Endothelial cell of umbilical vein (primary cell): ENCODE measurements at regions not wholly inside any gene's neighbourhood (a gene's known extent, or its start where the extent isn't known, plus 50 kb on each side); places are given as distances from the start of the nearest gene placed in this dataset.
"Not testable (repeated sequence)": the region's sequence is repeated elsewhere in the genome, so short reads cannot be mapped to it uniquely, and the experiment has no call there.

ENCODE experiments used
- BruUV-seq: library from RNA; stranded (reverse); fragments of 400-500 nt; replicated peaks from 2 replicates; lab custom pipeline; 2021; lab: Mats Ljungman, UMichigan
- CTCF ChIA-PET: fragments of 300-600, 350-600 bp; sonication (Branson Sonifier 250); formaldehyde crosslinking; loops from one replicate; lab custom pipeline; 2021; ENCODE audit warnings: antibody characterized with exemption, inconsistent platforms; lab: Charles Lee
- POLR2A ChIA-PET: fragments of 300-600, 350-600 bp; sonication (Branson Sonifier 250); formaldehyde crosslinking; loops from one replicate; lab custom pipeline; 2021; ENCODE audit warnings: antibody characterized with exemption, inconsistent platforms; lab: Charles Lee
- DNase-seq: peaks from one replicate; pipeline ENCODE4 v3.0.0-alpha.2; 2011; ENCODE audit warnings: low read depth, low spot score
- FAIRE-seq: peaks from 2 replicates; lab custom pipeline; 2011; peaks lifted over from hg19 to GRCh38; lab: Jason Lieb, UNC
- H2AFZ ChIP-seq: 2 replicates; pipeline ENCODE4 v1.6.0; 2012; ENCODE audit warnings: low read depth, low read length, control low read depth, inconsistent platforms
- H3K27ac ChIP-seq: 2 replicates; pipeline ENCODE4 v1.5.1; 2011; ENCODE audit warnings: low read depth, mild to moderate bottlenecking, control low read depth, low read length, moderate library complexity; ENCODE audit not compliant: insufficient read depth
- H3K27me3 ChIP-seq, 2 experiments: 2 replicates each; pipeline versions ENCODE4 v1.6.0 to v1.6.1; 2011; ENCODE audit warnings: low read length in 2 of 2, mixed read lengths in 1 of 2; ENCODE audit not compliant: control insufficient read depth in 2 of 2, insufficient read depth in 2 of 2
- H3K36me3 ChIP-seq, 2 experiments: 2 replicates in 1 of 2; 3 replicates in 1 of 2; pipeline ENCODE4 v1.5.1; 2011; ENCODE audit warnings: low read length in 2 of 2, mild to moderate bottlenecking in 1 of 2, moderate library complexity in 1 of 2; ENCODE audit not compliant: control insufficient read depth in 2 of 2, insufficient read depth in 2 of 2; ENCODE audit errors: extremely low read depth in 1 of 2
- H3K4me1 ChIP-seq: 3 replicates; pipeline ENCODE4 v1.5.1; 2011; ENCODE audit warnings: mild to moderate bottlenecking, low read length; ENCODE audit not compliant: control insufficient read depth, insufficient read depth; ENCODE audit errors: extremely low read depth
- H3K4me2 ChIP-seq: 2 replicates; pipeline ENCODE4 v1.6.1; 2011; ENCODE audit warnings: low read length, control low read depth, mixed read lengths; ENCODE audit not compliant: insufficient read depth
- H3K4me3 ChIP-seq, 3 experiments: fragments of 200-600 bp in 1 of 3; sonication (generic), shearing (Covaris generic) in 1 of 3; replicated peaks in 1 of 3; 2 replicates each; pipeline ENCODE4 v1.5.1; 2011 to 2016; ENCODE audit warnings: control low read depth in 3 of 3, low read length in 3 of 3, mild to moderate bottlenecking in 2 of 3, inconsistent platforms in 1 of 3, low read depth in 1 of 3, moderate library complexity in 1 of 3; ENCODE audit not compliant: insufficient read depth in 1 of 3
- H3K79me2 ChIP-seq: 2 replicates; pipeline ENCODE4 v1.6.0; 2012; ENCODE audit warnings: low read length, inconsistent platforms; ENCODE audit not compliant: control insufficient read depth, insufficient read depth
- H3K9ac ChIP-seq: replicated peaks from 2 replicates; pipeline ENCODE3; 2011; ENCODE audit warnings: low read length, control low read depth; ENCODE audit not compliant: insufficient read depth; ENCODE audit errors: extremely low read depth
- H3K9me1 ChIP-seq: replicated peaks from 3 replicates; pipeline ENCODE4 v1.6.0; 2011; ENCODE audit warnings: mild to moderate bottlenecking, low read length; ENCODE audit not compliant: control insufficient read depth, insufficient read depth; ENCODE audit errors: extremely low read depth
- H3K9me3 ChIP-seq: replicated peaks from 2 replicates; pipeline ENCODE4 v1.5.1; 2012; ENCODE audit warnings: low read length, inconsistent platforms; ENCODE audit not compliant: control insufficient read depth, insufficient read depth
- H4K20me1 ChIP-seq: replicated peaks from 2 replicates; pipeline ENCODE3; 2011; ENCODE audit warnings: mild to moderate bottlenecking, low read length; ENCODE audit not compliant: control insufficient read depth, insufficient read depth; ENCODE audit errors: extremely low read depth
- CTCF ChIP-seq, 2 donors: IDR thresholded peaks; 1 replicate in 1 of 2; 2 replicates in 1 of 2; pipeline ENCODE4 v1.5.1; 2011; ENCODE audit warnings: low read length in 2 of 2, mild to moderate bottlenecking in 2 of 2, moderate library complexity in 2 of 2, control low read depth in 1 of 2, inconsistent platforms in 1 of 2, low read depth in 1 of 2; ENCODE audit not compliant: insufficient read depth in 1 of 2; ENCODE audit errors: extremely low read depth in 1 of 2
- EZH2 ChIP-seq: IDR thresholded peaks from 2 replicates; pipeline ENCODE4 v1.6.1; 2012; ENCODE audit warnings: borderline replicate concordance, low read depth, mild to moderate bottlenecking, moderate library complexity, low read length, inconsistent platforms; ENCODE audit not compliant: severe bottlenecking
- FOS ChIP-seq: IDR thresholded peaks from 2 replicates; pipeline ENCODE4 v1.6.1; 2011; ENCODE audit warnings: mild to moderate bottlenecking, low read length, moderate library complexity, borderline replicate concordance; ENCODE audit not compliant: insufficient read depth
- GATA2 ChIP-seq: IDR thresholded peaks from 2 replicates; pipeline ENCODE4 v1.7.0; 2011; ENCODE audit warnings: low read depth, mild to moderate bottlenecking, moderate library complexity, mixed read lengths, low read length; ENCODE audit not compliant: insufficient read length, insufficient read depth
- MAX ChIP-seq: IDR thresholded peaks from 2 replicates; pipeline ENCODE4 v1.6.1; 2011; ENCODE audit not compliant: insufficient read depth, insufficient read length
- MYC ChIP-seq: IDR thresholded peaks from one replicate; pipeline ENCODE4 v1.6.1; 2011; ENCODE audit warnings: mild to moderate bottlenecking, low read depth, low read length
- POLR2A ChIP-seq: IDR thresholded peaks from 2 replicates; pipeline ENCODE4 v1.6.1; 2012; ENCODE audit warnings: low read depth, mild to moderate bottlenecking, control low read depth, low read length
- dilution Hi-C: fragments of 300-500 bp; cut with MboI; formaldehyde crosslinking; loops from one replicate; pipeline ENCODE4 v1.15.0; 2019; ENCODE audit warnings: low sequenced_read_pairs; ENCODE audit not compliant: extremely low pct_ligation_motif_present
- intact Hi-C: fragments of 100-400 bp; cut with micrococcal nuclease; formaldehyde crosslinking; loops from one replicate; pipeline ENCODE4 v1.10.0; 2022

GRCh38 chr5:25224316-25224982, 579.7 kb upstream of the CDH10 start:
- Histone ChIP-seq H3K9ac (no peak overlapping the region), H3K9me3 (no peaks in the 10 kb centered on the region), H3K9me1 (no peaks in the 10 kb centered on the region), H3K36me3 (no peaks in the 10 kb centered on the region), H3K4me3 (no peak overlapping the region), H3K27me3 (no peaks in the 10 kb centered on the region), H3K4me1 (no peaks in the 10 kb centered on the region), H3K27ac (no peak overlapping the region), H4K20me1 (no peaks in the 10 kb centered on the region), H2AFZ (no peak overlapping the region), H3K4me2 (no peak overlapping the region), H3K79me2 (no peaks in the 10 kb centered on the region)
- POLR2A ChIA-PET = no interaction called here
- TF ChIP-seq MAX (no peak), EZH2 (no peak), POLR2A (no peak), CTCF (IDR thresholded peaks at IDR 0.05; ENCODE audit: extremely low read depth in 1 of 2, insufficient read depth in 1 of 2, low read depth in 1 of 2, low read length in 2 of 2) (no peak), GATA2 (no peak), FOS (no peak), MYC (no peak)
- intact Hi-C loops (no loop called here), dilution Hi-C loops (no loop called here)
- no peak for FAIRE-seq
- CTCF ChIA-PET = no interaction called here
- no peak for DNase-seq
- BruUV-seq = no TSS peak

GRCh38 chr5:25199902-25200301, 555.1 kb upstream of the CDH10 start:
- H3K4me2 ChIP-seq, H3K27me3 ChIP-seq, H3K4me1 ChIP-seq, POLR2A ChIA-PET, dilution Hi-C loops, H3K4me3 ChIP-seq, H3K9me3 ChIP-seq, H3K9ac ChIP-seq, H3K36me3 ChIP-seq, CTCF ChIA-PET, DNase-seq, BruUV-seq, H4K20me1 ChIP-seq, H3K27ac ChIP-seq, H3K79me2 ChIP-seq, intact Hi-C loops, H3K9me1 ChIP-seq, H2AFZ ChIP-seq, FAIRE-seq: not testable (repeated sequence)
